Epithelial cell of esophagus (primary cell): ENCODE measurements at regions not wholly inside any gene's neighbourhood (a gene's known extent, or its start where the extent isn't known, plus 50 kb on each side); places are given as distances from the start of the nearest gene placed in this dataset.

ENCODE experiments used
- DNase-seq: peaks from one replicate; pipeline ENCODE4 v3.0.0; 2010; ENCODE audit warnings: low read depth
- H3K4me3 ChIP-seq: 2 replicates; pipeline ENCODE4 v1.5.1; 2011; ENCODE audit warnings: mild to moderate bottlenecking, low read length, control low read depth
- TF ChIP-seq, protein P1 (sequence below): IDR thresholded peaks from 2 replicates; pipeline ENCODE4 v1.5.1; 2011; ENCODE audit warnings: low read depth, mild to moderate bottlenecking, low read length, control low read depth, inconsistent platforms; ENCODE audit not compliant: insufficient read depth; ENCODE audit errors: missing control alignments

DNA sequence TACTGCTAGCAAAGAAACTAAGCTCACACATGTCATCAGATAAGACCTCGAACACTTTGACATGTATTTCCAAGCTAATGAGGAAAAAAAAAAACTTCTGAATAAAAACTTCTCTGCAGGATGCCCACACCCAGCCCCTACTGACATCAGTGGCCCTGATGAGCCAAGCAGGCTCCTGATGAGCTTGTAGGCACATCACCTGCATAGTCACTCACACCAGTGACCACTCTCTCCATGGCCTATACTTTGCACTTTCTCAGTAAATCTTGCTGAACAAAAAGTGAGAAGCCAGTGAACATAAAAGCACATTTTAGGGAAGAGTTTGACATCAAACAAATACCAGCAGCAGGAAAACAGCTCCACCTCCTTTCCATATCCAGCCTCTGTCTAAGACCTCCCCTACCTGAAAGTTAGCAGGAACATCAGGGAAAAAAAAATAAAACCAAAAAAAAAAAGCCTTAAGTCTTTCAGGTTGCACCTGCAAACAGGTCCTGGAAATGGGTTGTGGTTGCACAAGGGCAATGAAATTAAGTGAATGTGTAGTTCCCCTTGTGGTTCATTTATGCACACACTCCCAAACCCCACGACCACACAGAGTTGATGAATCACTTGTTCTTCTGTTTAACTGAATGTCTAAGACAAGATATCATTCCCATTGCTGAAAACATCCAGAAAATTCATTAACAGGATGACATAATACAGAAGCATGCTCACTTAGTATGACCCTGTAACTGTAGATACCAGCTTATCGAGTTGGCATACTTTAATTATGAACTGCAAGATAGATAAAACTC is 205.2 kb upstream of the PDE1C start:
- DNase-seq: peak; percentile 4
- TF ChIP-seq, protein P1, sequence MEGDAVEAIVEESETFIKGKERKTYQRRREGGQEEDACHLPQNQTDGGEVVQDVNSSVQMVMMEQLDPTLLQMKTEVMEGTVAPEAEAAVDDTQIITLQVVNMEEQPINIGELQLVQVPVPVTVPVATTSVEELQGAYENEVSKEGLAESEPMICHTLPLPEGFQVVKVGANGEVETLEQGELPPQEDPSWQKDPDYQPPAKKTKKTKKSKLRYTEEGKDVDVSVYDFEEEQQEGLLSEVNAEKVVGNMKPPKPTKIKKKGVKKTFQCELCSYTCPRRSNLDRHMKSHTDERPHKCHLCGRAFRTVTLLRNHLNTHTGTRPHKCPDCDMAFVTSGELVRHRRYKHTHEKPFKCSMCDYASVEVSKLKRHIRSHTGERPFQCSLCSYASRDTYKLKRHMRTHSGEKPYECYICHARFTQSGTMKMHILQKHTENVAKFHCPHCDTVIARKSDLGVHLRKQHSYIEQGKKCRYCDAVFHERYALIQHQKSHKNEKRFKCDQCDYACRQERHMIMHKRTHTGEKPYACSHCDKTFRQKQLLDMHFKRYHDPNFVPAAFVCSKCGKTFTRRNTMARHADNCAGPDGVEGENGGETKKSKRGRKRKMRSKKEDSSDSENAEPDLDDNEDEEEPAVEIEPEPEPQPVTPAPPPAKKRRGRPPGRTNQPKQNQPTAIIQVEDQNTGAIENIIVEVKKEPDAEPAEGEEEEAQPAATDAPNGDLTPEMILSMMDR: no peak
- H3K4me3 ChIP-seq: no peak overlapping the region

DNA sequence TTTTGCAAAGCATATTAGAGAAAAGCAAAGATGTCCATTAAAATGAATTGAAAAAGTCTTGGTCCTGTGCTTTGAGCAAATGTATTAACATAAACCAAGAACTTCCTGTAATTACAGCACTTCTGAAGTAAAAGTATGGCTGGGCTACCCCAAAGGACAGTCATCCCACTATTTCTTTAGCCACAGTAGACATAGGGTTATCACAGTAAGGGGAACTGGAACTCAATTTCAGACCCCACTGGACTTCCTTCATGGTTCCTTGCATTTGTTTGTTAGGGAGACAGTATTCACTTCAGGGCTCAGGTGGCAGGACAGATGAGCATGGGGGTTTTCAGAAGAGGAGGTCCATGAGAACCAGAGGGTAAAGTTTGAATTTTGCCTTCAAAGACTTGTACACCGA is 203.1 kb upstream of the PDE1C start:
- H3K4me3 ChIP-seq: no peak overlapping the region
- TF ChIP-seq, protein P1: no peak
- DNase-seq: no peak

DNA sequence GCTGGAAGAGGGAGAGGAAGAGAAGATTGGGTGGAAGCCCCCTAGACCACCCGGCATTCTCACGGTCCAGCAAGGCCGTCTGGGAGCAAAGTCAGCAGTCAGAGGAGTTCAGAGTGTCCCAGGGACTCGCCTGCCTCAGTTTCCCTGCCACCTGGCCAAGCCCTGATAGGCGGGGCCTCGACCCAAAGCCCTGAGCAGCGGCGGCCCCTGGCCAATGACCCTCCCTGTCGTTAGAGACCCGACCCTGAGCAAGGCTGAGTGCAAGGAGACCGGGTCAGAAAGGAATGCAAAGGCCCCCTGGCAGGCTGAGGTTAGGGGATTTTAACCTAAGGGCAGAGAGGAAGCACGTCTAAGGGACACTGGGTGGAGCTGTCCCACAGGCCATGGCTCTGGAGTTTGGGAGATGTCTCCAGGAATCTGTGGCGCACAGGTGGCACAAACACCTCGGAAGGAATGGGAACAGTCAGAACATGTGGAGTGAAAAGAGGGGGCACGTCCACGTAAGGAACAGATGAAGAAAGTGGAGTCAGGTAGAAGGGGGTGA is 196.8 kb upstream of the PDE1C start:
- H3K4me3 ChIP-seq: no peak overlapping the region
- no peak for DNase-seq

DNA sequence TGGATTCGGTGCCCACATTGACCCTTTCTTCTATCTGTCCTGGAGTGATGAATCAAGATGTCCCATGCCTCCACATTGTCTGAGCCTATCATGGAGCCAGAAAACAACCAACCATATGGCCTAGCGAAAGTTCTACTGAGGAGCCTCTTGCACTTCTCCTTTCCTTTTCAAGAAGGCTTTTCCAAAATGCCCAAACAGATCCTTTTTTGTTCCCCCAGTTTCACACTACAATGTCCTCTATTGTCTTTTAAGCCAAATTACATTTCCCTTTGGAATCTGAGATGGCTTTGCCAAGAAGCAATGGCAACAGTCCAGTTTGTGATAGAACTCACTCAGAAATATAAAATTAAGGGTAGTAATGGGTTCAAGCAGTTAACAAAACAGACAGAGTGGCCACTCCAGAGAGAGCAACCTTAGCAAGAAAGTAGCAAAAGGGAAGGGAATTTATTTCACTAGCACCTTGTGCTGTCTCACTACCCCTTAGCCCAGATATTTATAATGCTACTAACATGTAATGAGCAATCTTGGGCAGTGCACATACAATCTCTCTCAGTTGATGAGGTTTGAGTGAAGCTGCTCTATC is 194.6 kb upstream of the PDE1C start:
- TF ChIP-seq, protein P1: no peak
- DNase-seq: no peak
- H3K4me3 ChIP-seq: no peak overlapping the region

More for the DNA sequence above, 196.8 kb upstream of the PDE1C start:
- TF ChIP-seq, protein P1: peak; percentile 12

DNA sequence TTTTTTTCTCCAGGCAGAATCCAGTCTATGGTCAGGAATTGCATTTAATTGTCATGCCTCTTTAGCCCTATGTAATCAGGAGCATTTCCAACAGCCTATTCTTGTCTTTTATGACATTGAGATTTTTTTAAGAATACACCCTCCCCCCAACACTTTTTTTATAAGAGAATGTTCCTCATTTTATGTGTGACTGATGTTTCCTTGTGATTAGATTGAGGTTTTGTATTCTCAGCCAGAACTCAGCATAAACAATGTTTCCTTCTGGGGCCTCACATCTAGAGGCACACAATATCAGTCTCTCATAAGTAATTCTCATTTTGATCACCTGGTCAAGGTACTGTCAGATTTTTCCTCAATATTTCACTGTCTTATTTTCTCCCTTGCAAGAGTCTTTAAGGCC is 193.4 kb upstream of the PDE1C start:
- TF ChIP-seq, protein P1: no peak
- no peak for DNase-seq
- no peak overlapping the region for H3K4me3 ChIP-seq

DNA sequence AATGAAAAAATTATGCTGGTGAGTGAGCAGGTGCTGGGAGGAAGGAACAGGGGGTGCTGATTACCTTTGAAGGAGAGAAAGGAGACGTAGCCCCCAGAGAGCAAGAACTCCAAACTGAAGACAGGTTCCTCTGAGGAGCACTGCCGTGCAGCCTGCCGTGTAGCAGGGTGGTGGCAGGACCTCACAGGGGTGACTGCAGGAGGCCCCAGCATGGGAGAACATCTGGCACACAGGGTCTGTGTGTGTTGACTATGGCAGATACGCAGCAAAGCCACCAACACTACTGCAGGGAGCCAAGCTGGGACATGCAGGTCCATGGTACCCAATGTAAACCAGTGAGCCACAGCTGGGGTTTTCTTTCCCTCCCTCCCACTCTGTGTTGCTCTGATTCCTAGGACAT is 192.1 kb upstream of the PDE1C start:
- TF ChIP-seq, protein P1: no peak
- no peak overlapping the region for H3K4me3 ChIP-seq
- no peak for DNase-seq
